ENCODE measurements at regions not wholly inside any gene's neighbourhood (a gene's known extent, or its start where the extent isn't known, plus 50 kb on each side); places are given as distances from the start of the nearest gene placed in this dataset.
"Not testable (repeated sequence)": the region's sequence is repeated elsewhere in the genome, so short reads cannot be mapped to it uniquely, and the experiment has no call there.

- Histone ChIP-seq H3K9ac (ENCODE audit: low read depth in 1 of 2, low read length in 2 of 2) (no peak overlapping the region), H3K4me3 (ENCODE audit: low read depth in 1 of 2, low read length in 2 of 2) (no peak overlapping the region), H3K27ac (ENCODE audit: low read depth, low read length) (no peak overlapping the region), H3K27me3 (ENCODE audit: control insufficient read depth in 1 of 2, insufficient read depth in 2 of 2, low read length in 2 of 2) (no peaks in the 10 kb centered on the region), H3K4me1 (ENCODE audit: control insufficient read depth in 1 of 2, insufficient read depth in 2 of 2, low read length in 2 of 2) (no peaks in the 10 kb centered on the region), H3K36me3 (ENCODE audit: control insufficient read depth in 1 of 2, insufficient read depth in 2 of 2, low read length in 2 of 2) (no peaks in the 10 kb centered on the region), H3K9me3 (ENCODE audit: control insufficient read depth in 1 of 2, low read length in 2 of 2) (peaks cover 0 to 10% of the 10 kb centered on the region in 2 donors)
Observed at GRCh38 chr7:68087401-68087800, 1090.8 kb downstream of the TYW1 start.

DNA sequence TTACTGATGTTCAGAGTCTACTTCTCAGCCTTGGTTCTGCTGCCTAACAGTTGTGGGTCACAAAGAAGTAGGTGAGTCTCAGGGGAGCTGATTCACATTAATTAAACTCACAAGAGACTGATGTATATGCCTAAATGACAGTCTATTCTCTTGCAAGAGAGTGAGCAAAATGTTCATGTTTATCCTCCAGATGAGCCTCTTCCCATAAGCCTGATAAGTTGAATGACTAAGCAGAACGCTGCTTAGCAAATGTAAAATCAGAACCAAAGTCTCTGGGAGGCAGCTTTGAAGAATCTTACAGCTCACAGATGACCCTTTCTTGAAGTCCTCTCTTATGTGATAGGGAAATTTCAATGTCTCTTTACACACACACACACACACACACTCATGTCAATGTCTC lies 1092.2 kb downstream of the TYW1 start:
- Histone ChIP-seq H3K4me1 (ENCODE audit: control insufficient read depth in 1 of 2, insufficient read depth in 2 of 2, low read length in 2 of 2) (no peaks in the 10 kb centered on the region), H3K27ac (ENCODE audit: low read depth, low read length) (no peak overlapping the region), H3K9me3 (ENCODE audit: control insufficient read depth in 1 of 2, low read length in 2 of 2) (peaks cover 10 to 12% of the 10 kb centered on the region in 2 donors), H3K9ac (ENCODE audit: low read depth in 1 of 2, low read length in 2 of 2) (no peak overlapping the region), H3K4me3 (ENCODE audit: low read depth in 1 of 2, low read length in 2 of 2) (no peak overlapping the region), H3K36me3 (ENCODE audit: control insufficient read depth in 1 of 2, insufficient read depth in 2 of 2, low read length in 2 of 2) (no peaks in the 10 kb centered on the region), H3K27me3 (ENCODE audit: control insufficient read depth in 1 of 2, insufficient read depth in 2 of 2, low read length in 2 of 2) (no peaks in the 10 kb centered on the region)

DNA sequence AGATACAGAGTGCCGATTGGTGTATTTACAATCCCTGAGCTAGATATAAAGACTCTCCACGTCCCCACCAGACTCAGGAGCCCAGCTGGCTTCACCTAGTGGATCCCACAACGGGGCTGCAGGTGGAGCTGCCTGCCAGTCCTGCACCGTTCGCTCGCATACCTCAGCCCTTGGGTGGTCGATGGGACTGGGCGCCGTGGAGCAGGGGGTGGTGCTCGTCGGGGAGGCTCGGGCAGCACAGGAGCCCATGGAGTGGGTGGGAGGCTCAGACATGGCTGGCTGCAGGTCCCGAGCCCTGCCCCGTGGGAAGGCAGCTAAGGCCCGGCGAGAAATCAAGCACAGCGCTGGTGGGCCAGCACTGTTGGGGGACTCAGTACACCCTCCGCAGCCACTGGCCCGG lies 1093.6 kb downstream of the TYW1 start:
- not testable (repeated sequence) for H3K27ac ChIP-seq (ENCODE audit: low read depth, low read length); H3K4me3 ChIP-seq (ENCODE audit: low read depth in 1 of 2, low read length in 2 of 2); H3K36me3 ChIP-seq (ENCODE audit: control insufficient read depth in 1 of 2, insufficient read depth in 2 of 2, low read length in 2 of 2); H3K4me1 ChIP-seq (ENCODE audit: control insufficient read depth in 1 of 2, insufficient read depth in 2 of 2, low read length in 2 of 2); H3K27me3 ChIP-seq (ENCODE audit: control insufficient read depth in 1 of 2, insufficient read depth in 2 of 2, low read length in 2 of 2); H3K9ac ChIP-seq (ENCODE audit: low read depth in 1 of 2, low read length in 2 of 2)
- H3K9me3 ChIP-seq (ENCODE audit: control insufficient read depth in 1 of 2, low read length in 2 of 2): peaks cover 8 to 12% of the 10 kb centered on the region in 2 donors

DNA sequence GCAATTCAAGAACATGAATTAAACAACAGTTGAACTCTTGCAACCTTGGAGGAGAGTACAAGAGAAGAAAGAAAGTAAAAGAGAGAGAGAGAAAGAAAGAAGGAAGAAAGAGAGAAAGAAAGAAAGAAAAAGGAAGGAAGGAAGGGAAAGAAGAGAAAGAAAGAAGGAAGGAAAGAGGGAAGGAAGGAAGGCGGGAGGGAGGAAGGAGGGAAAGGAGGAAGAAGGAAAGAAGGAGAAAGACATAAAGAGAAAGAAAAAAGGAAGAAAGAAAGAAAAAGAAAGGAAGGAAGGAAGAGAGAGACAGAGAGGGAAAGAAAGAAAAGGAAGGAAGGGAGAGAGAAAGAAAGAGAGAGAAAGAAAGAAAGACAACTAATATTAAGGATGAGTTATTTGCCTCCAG lies 1106.7 kb downstream of the TYW1 start:
- no peaks in the 10 kb centered on the region for H3K27me3 ChIP-seq (ENCODE audit: control insufficient read depth in 1 of 2, insufficient read depth in 2 of 2, low read length in 2 of 2)
- H3K9ac ChIP-seq (ENCODE audit: low read depth in 1 of 2, low read length in 2 of 2): no peak overlapping the region
- H3K36me3 ChIP-seq (ENCODE audit: control insufficient read depth in 1 of 2, insufficient read depth in 2 of 2, low read length in 2 of 2): no peaks in the 10 kb centered on the region
- H3K4me1 ChIP-seq (ENCODE audit: control insufficient read depth in 1 of 2, insufficient read depth in 2 of 2, low read length in 2 of 2): no peaks in the 10 kb centered on the region
- H3K9me3 ChIP-seq (ENCODE audit: control insufficient read depth in 1 of 2, low read length in 2 of 2): no peaks in the 10 kb centered on the region
- H3K4me3 ChIP-seq (ENCODE audit: low read depth in 1 of 2, low read length in 2 of 2): no peak overlapping the region
- no peak overlapping the region for H3K27ac ChIP-seq (ENCODE audit: low read depth, low read length)

GRCh38 chr7:68107261-68107660 lies 1110.6 kb downstream of the TYW1 start:
- no peak overlapping the region for H3K4me3 ChIP-seq (ENCODE audit: low read depth in 1 of 2, low read length in 2 of 2)
- H3K27me3 ChIP-seq (ENCODE audit: control insufficient read depth in 1 of 2, insufficient read depth in 2 of 2, low read length in 2 of 2): no peaks in the 10 kb centered on the region

GRCh38 chr7:68107968-68108367 lies 1111.3 kb downstream of the TYW1 start:
- H3K9ac ChIP-seq (ENCODE audit: low read depth in 1 of 2, low read length in 2 of 2): no peak overlapping the region
- no peaks in the 10 kb centered on the region for H3K36me3 ChIP-seq (ENCODE audit: control insufficient read depth in 1 of 2, insufficient read depth in 2 of 2, low read length in 2 of 2)
- H3K27ac ChIP-seq (ENCODE audit: low read depth, low read length): no peak overlapping the region
- H3K4me1 ChIP-seq (ENCODE audit: control insufficient read depth in 1 of 2, insufficient read depth in 2 of 2, low read length in 2 of 2): no peaks in the 10 kb centered on the region
- no peaks in the 10 kb centered on the region for H3K9me3 ChIP-seq (ENCODE audit: control insufficient read depth in 1 of 2, low read length in 2 of 2)
- no peaks in the 10 kb centered on the region for H3K27me3 ChIP-seq (ENCODE audit: control insufficient read depth in 1 of 2, insufficient read depth in 2 of 2, low read length in 2 of 2)
- H3K4me3 ChIP-seq (ENCODE audit: low read depth in 1 of 2, low read length in 2 of 2): no peak overlapping the region

More at GRCh38 chr7:68107261-68107660, 1110.6 kb downstream of the TYW1 start:
- H3K27ac ChIP-seq (ENCODE audit: low read depth, low read length): no peak overlapping the region
- H3K9me3 ChIP-seq (ENCODE audit: control insufficient read depth in 1 of 2, low read length in 2 of 2): no peaks in the 10 kb centered on the region
- H3K36me3 ChIP-seq (ENCODE audit: control insufficient read depth in 1 of 2, insufficient read depth in 2 of 2, low read length in 2 of 2): no peaks in the 10 kb centered on the region
- H3K9ac ChIP-seq (ENCODE audit: low read depth in 1 of 2, low read length in 2 of 2): no peak overlapping the region
- no peaks in the 10 kb centered on the region for H3K4me1 ChIP-seq (ENCODE audit: control insufficient read depth in 1 of 2, insufficient read depth in 2 of 2, low read length in 2 of 2)

DNA sequence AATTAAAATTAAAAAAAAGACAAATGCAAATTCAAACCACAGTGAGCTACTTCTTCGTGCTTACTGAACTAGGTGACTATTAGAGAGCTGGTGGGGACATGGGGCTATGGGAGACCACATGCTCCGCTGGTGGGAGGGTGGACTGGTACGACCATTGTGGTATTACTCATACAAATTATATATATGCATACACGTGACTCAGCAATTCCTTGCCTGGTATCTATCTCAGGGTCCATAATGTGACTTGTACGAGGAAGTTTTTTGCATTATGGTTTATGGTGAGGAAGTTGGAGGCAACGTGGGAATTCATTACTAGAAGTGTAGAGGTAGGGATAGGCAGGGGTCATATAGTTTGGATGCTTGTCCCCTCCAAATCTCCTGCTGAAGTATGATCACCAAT lies 1112.7 kb downstream of the TYW1 start:
- Histone ChIP-seq H3K36me3 (ENCODE audit: control insufficient read depth in 1 of 2, insufficient read depth in 2 of 2, low read length in 2 of 2) (no peaks in the 10 kb centered on the region), H3K4me1 (ENCODE audit: control insufficient read depth in 1 of 2, insufficient read depth in 2 of 2, low read length in 2 of 2) (no peaks in the 10 kb centered on the region), H3K4me3 (ENCODE audit: low read depth in 1 of 2, low read length in 2 of 2) (no peak overlapping the region), H3K9me3 (ENCODE audit: control insufficient read depth in 1 of 2, low read length in 2 of 2) (no peaks in the 10 kb centered on the region), H3K27me3 (ENCODE audit: control insufficient read depth in 1 of 2, insufficient read depth in 2 of 2, low read length in 2 of 2) (no peaks in the 10 kb centered on the region), H3K27ac (ENCODE audit: low read depth, low read length) (no peak overlapping the region), H3K9ac (ENCODE audit: low read depth in 1 of 2, low read length in 2 of 2) (no peak overlapping the region)

DNA sequence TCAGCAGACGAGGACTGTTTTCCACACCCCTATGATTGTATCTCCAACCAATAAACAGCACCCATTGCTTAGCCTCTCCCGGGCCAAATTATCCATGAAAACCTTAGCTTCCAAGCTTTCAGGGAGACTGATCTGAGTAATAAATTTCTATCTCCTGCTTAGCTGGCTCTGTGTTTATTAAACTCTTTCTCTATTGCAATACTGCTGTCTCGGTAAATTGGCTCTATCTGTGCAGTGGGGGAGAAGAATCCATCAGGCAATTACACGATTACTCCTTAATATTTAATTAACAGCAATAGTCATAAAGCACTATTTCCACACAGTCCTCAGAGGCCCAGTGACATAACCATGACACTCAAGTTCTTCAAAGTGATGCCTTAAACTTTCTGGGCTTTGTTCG lies 1122.8 kb downstream of the TYW1 start:
- H3K27ac ChIP-seq (ENCODE audit: low read depth, low read length): no peak overlapping the region
- H3K27me3 ChIP-seq (ENCODE audit: control insufficient read depth in 1 of 2, insufficient read depth in 2 of 2, low read length in 2 of 2): no peaks in the 10 kb centered on the region
- no peak overlapping the region for H3K9ac ChIP-seq (ENCODE audit: low read depth in 1 of 2, low read length in 2 of 2)
- H3K9me3 ChIP-seq (ENCODE audit: control insufficient read depth in 1 of 2, low read length in 2 of 2): peaks cover 13 to 15% of the 10 kb centered on the region in 2 donors
- no peak overlapping the region for H3K4me3 ChIP-seq (ENCODE audit: low read depth in 1 of 2, low read length in 2 of 2)
- H3K4me1 ChIP-seq (ENCODE audit: control insufficient read depth in 1 of 2, insufficient read depth in 2 of 2, low read length in 2 of 2): no peaks in the 10 kb centered on the region
- no peaks in the 10 kb centered on the region for H3K36me3 ChIP-seq (ENCODE audit: control insufficient read depth in 1 of 2, insufficient read depth in 2 of 2, low read length in 2 of 2)

GRCh38 chr7:68121056-68121455 lies 1124.4 kb downstream of the TYW1 start:
- no peaks in the 10 kb centered on the region for H3K36me3 ChIP-seq (ENCODE audit: control insufficient read depth in 1 of 2, insufficient read depth in 2 of 2, low read length in 2 of 2)
- H3K27me3 ChIP-seq (ENCODE audit: control insufficient read depth in 1 of 2, insufficient read depth in 2 of 2, low read length in 2 of 2): no peaks in the 10 kb centered on the region
- H3K27ac ChIP-seq (ENCODE audit: low read depth, low read length): no peak overlapping the region
- H3K9ac ChIP-seq (ENCODE audit: low read depth in 1 of 2, low read length in 2 of 2): no peak overlapping the region
- H3K9me3 ChIP-seq (ENCODE audit: control insufficient read depth in 1 of 2, low read length in 2 of 2): peaks cover 13 to 15% of the 10 kb centered on the region in 2 donors
- no peak overlapping the region for H3K4me3 ChIP-seq (ENCODE audit: low read depth in 1 of 2, low read length in 2 of 2)
- no peaks in the 10 kb centered on the region for H3K4me1 ChIP-seq (ENCODE audit: control insufficient read depth in 1 of 2, insufficient read depth in 2 of 2, low read length in 2 of 2)

DNA sequence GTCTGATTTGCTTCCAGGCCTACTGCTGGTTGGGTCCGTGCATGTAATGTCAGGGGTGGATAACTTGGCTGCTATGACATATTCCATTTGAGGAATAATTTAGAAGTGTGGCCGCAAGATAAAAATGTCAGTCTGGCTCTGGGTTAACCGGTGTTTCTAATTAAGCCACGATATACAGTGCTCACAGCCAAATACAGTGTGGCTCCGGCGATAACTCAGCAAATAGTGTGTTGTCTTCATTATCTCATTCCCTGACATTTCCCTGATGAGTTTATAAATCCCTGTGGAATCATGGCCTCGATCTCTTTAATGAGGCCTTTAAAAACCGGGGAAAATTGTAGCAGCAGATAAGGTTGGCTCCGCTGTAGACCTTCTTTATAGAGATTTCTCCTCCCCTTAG lies 1125.0 kb downstream of the TYW1 start:
- no peaks in the 10 kb centered on the region for H3K4me1 ChIP-seq (ENCODE audit: control insufficient read depth in 1 of 2, insufficient read depth in 2 of 2, low read length in 2 of 2)
- no peaks in the 10 kb centered on the region for H3K27me3 ChIP-seq (ENCODE audit: control insufficient read depth in 1 of 2, insufficient read depth in 2 of 2, low read length in 2 of 2)
- no peak overlapping the region for H3K4me3 ChIP-seq (ENCODE audit: low read depth in 1 of 2, low read length in 2 of 2)
- no peak overlapping the region for H3K27ac ChIP-seq (ENCODE audit: low read depth, low read length)
- peaks cover 13 to 15% of the 10 kb centered on the region in 2 donors for H3K9me3 ChIP-seq (ENCODE audit: control insufficient read depth in 1 of 2, low read length in 2 of 2)
- no peaks in the 10 kb centered on the region for H3K36me3 ChIP-seq (ENCODE audit: control insufficient read depth in 1 of 2, insufficient read depth in 2 of 2, low read length in 2 of 2)
- no peak overlapping the region for H3K9ac ChIP-seq (ENCODE audit: low read depth in 1 of 2, low read length in 2 of 2)

GRCh38 chr7:68122801-68123200 lies 1126.2 kb downstream of the TYW1 start:
- no peak overlapping the region for H3K4me3 ChIP-seq (ENCODE audit: low read depth in 1 of 2, low read length in 2 of 2)
- no peak overlapping the region for H3K9ac ChIP-seq (ENCODE audit: low read depth in 1 of 2, low read length in 2 of 2)
- H3K9me3 ChIP-seq (ENCODE audit: control insufficient read depth in 1 of 2, low read length in 2 of 2): peaks cover 13 to 15% of the 10 kb centered on the region in 2 donors
- no peaks in the 10 kb centered on the region for H3K36me3 ChIP-seq (ENCODE audit: control insufficient read depth in 1 of 2, insufficient read depth in 2 of 2, low read length in 2 of 2)
- H3K4me1 ChIP-seq (ENCODE audit: control insufficient read depth in 1 of 2, insufficient read depth in 2 of 2, low read length in 2 of 2): no peaks in the 10 kb centered on the region
- H3K27ac ChIP-seq (ENCODE audit: low read depth, low read length): no peak overlapping the region
- no peaks in the 10 kb centered on the region for H3K27me3 ChIP-seq (ENCODE audit: control insufficient read depth in 1 of 2, insufficient read depth in 2 of 2, low read length in 2 of 2)
